ENCODE measurements at regions not wholly inside any gene's neighbourhood (a gene's known extent, or its start where the extent isn't known, plus 50 kb on each side); places are given as distances from the start of the nearest gene placed in this dataset.

GRCh38 chrX:6983207-6983955 lies 164.1 kb upstream of the STS start:
- Histone ChIP-seq H3K9me3 (ENCODE audit: low read depth) (no peaks in the 10 kb centered on the region), H3K27ac (no peak overlapping the region), H2AFZ (no peak overlapping the region), H3K4me2 (ENCODE audit: unreplicated experiment) (no peak overlapping the region), H3K4me3 (no peak overlapping the region), H3K9me2 (ENCODE audit: insufficient read depth) (no peaks in the 10 kb centered on the region), H4K20me1 (ENCODE audit: insufficient read depth) (no peaks in the 10 kb centered on the region), H3K27me3 (replicated peaks; ENCODE audit: insufficient read depth) (no peaks in the 10 kb centered on the region), H3K9ac (no peak overlapping the region), H3K36me3 (ENCODE audit: low read depth) (no peaks in the 10 kb centered on the region), H3K4me1 (ENCODE audit: insufficient read depth) (no peaks in the 10 kb centered on the region), H3F3A (ENCODE audit: insufficient read depth) (no peaks in the 10 kb centered on the region), H3K79me2 (ENCODE audit: insufficient read depth) (no peaks in the 10 kb centered on the region)
- DNase-seq: no peak
- TF ChIP-seq EZH2phosphoT487 (IDR thresholded peaks at IDR 0.05; ENCODE audit: insufficient read depth, low read depth) (no peak), EZH2 (IDR thresholded peaks at IDR 0.05; ENCODE audit: insufficient read depth, poor library complexity, severe bottlenecking) (no peak)
- in situ Hi-C loops (cut with MboI): no loop called here
- 54 to 59% methylated on average over 11 of the region's 11 CpGs for WGBS, 2 experiments (ENCODE audit: low coverage in 1 of 2, low lambda C conversion rate in 2 of 2, missing lambda C conversion rate in 2 of 2)

- TF ChIP-seq EZH2phosphoT487 (IDR thresholded peaks at IDR 0.05; ENCODE audit: insufficient read depth, low read depth): no peak
- no peak for TF ChIP-seq EZH2 (IDR thresholded peaks at IDR 0.05; ENCODE audit: insufficient read depth, poor library complexity, severe bottlenecking)
- H3K9me3 ChIP-seq (ENCODE audit: low read depth): no peaks in the 10 kb centered on the region
- no peaks in the 10 kb centered on the region for H3K79me2 ChIP-seq (ENCODE audit: insufficient read depth)
- no peaks in the 10 kb centered on the region for H3F3A ChIP-seq (ENCODE audit: insufficient read depth)
- no peak overlapping the region for H3K27ac ChIP-seq
- no peak for DNase-seq
- in situ Hi-C loops (cut with MboI): no loop called here
- no peaks in the 10 kb centered on the region for H3K9me2 ChIP-seq (ENCODE audit: insufficient read depth)
- H3K4me3 ChIP-seq: no peak overlapping the region
- H3K36me3 ChIP-seq (ENCODE audit: low read depth): no peaks in the 10 kb centered on the region
- no peaks in the 10 kb centered on the region for H4K20me1 ChIP-seq (ENCODE audit: insufficient read depth)
- no peaks in the 10 kb centered on the region for H3K27me3 ChIP-seq (replicated peaks; ENCODE audit: insufficient read depth)
- H3K4me1 ChIP-seq (ENCODE audit: insufficient read depth): no peaks in the 10 kb centered on the region
- no peak overlapping the region for H3K9ac ChIP-seq
- H3K4me2 ChIP-seq (ENCODE audit: unreplicated experiment): no peak overlapping the region
- WGBS, 2 experiments (ENCODE audit: low coverage in 1 of 2, low lambda C conversion rate in 2 of 2, missing lambda C conversion rate in 2 of 2): 39 to 50% methylated on average over 6 to 8 of the region's 8 CpGs
- no peak overlapping the region for H2AFZ ChIP-seq
Measured at GRCh38 chrX:6981718-6982406, 165.7 kb upstream of the STS start.

GRCh38 chrX:6980981-6981380 lies 166.5 kb upstream of the STS start:
- TF ChIP-seq EZH2phosphoT487 (IDR thresholded peaks at IDR 0.05; ENCODE audit: insufficient read depth, low read depth): no peak
- TF ChIP-seq EZH2 (IDR thresholded peaks at IDR 0.05; ENCODE audit: insufficient read depth, poor library complexity, severe bottlenecking): no peak
- Histone ChIP-seq H3K9ac (no peak overlapping the region), H3K9me3 (ENCODE audit: low read depth) (no peaks in the 10 kb centered on the region), H3K4me3 (no peak overlapping the region), H4K20me1 (ENCODE audit: insufficient read depth) (no peaks in the 10 kb centered on the region), H3K79me2 (ENCODE audit: insufficient read depth) (no peaks in the 10 kb centered on the region), H2AFZ (no peak overlapping the region), H3F3A (ENCODE audit: insufficient read depth) (no peaks in the 10 kb centered on the region), H3K9me2 (ENCODE audit: insufficient read depth) (no peaks in the 10 kb centered on the region), H3K4me1 (ENCODE audit: insufficient read depth) (no peaks in the 10 kb centered on the region), H3K4me2 (ENCODE audit: unreplicated experiment) (no peak overlapping the region), H3K36me3 (ENCODE audit: low read depth) (no peaks in the 10 kb centered on the region), H3K27me3 (replicated peaks; ENCODE audit: insufficient read depth) (no peaks in the 10 kb centered on the region), H3K27ac (no peak overlapping the region)
- 9 to 15% methylated on average over 2 of the region's 2 CpGs for WGBS, 2 experiments (ENCODE audit: low coverage in 1 of 2, low lambda C conversion rate in 2 of 2, missing lambda C conversion rate in 2 of 2)
- no peak for DNase-seq
- in situ Hi-C loops (cut with MboI): no loop called here

- no peak for TF ChIP-seq EZH2phosphoT487 (IDR thresholded peaks at IDR 0.05; ENCODE audit: insufficient read depth, low read depth)
- TF ChIP-seq EZH2 (IDR thresholded peaks at IDR 0.05; ENCODE audit: insufficient read depth, poor library complexity, severe bottlenecking): no peak
- in situ Hi-C loops (cut with MboI): no loop called here
- DNase-seq: no peak
Measured at GRCh38 chrX:6968231-6968630, 179.3 kb upstream of the STS start.

More at GRCh38 chrX:6968231-6968630, 179.3 kb upstream of the STS start:
- H3K4me2 ChIP-seq (ENCODE audit: unreplicated experiment): no peak overlapping the region
- no peaks in the 10 kb centered on the region for H3K36me3 ChIP-seq (ENCODE audit: low read depth)
- H3K4me3 ChIP-seq: no peak overlapping the region
- 28 to 55% methylated on average over 6 of the region's 6 CpGs for WGBS, 2 experiments (ENCODE audit: low coverage in 1 of 2, low lambda C conversion rate in 2 of 2, missing lambda C conversion rate in 2 of 2)
- no peaks in the 10 kb centered on the region for H3F3A ChIP-seq (ENCODE audit: insufficient read depth)
- H4K20me1 ChIP-seq (ENCODE audit: insufficient read depth): no peaks in the 10 kb centered on the region
- H3K79me2 ChIP-seq (ENCODE audit: insufficient read depth): no peaks in the 10 kb centered on the region
- no peak overlapping the region for H3K27ac ChIP-seq
- H3K9ac ChIP-seq: no peak overlapping the region
- H3K27me3 ChIP-seq (replicated peaks; ENCODE audit: insufficient read depth): no peaks in the 10 kb centered on the region
- H3K4me1 ChIP-seq (ENCODE audit: insufficient read depth): no peaks in the 10 kb centered on the region
- H2AFZ ChIP-seq: no peak overlapping the region
- H3K9me2 ChIP-seq (ENCODE audit: insufficient read depth): no peaks in the 10 kb centered on the region
- H3K9me3 ChIP-seq (ENCODE audit: low read depth): no peaks in the 10 kb centered on the region
